Calu3 (cell line): ENCODE measurements at regions not wholly inside any gene's neighbourhood (a gene's known extent, or its start where the extent isn't known, plus 50 kb on each side); places are given as distances from the start of the nearest gene placed in this dataset.
"Not testable (repeated sequence)": the region's sequence is repeated elsewhere in the genome, so short reads cannot be mapped to it uniquely, and the experiment has no call there.

Source experiments
- BruUV-seq: library from RNA; stranded (reverse); fragments of 400-500 nt; replicated peaks from 2 replicates; lab custom pipeline; 2021; lab: Mats Ljungman, UMichigan
- CTCF ChIA-PET: fragments of 300-600 bp; sonication (Branson Sonifier 250); formaldehyde crosslinking; loops from one replicate; lab custom pipeline; 2022; ENCODE audit warnings: antibody characterized with exemption; lab: Charles Lee
- DNase-seq: peaks from one replicate; pipeline ENCODE4 v3.0.0; 2022
- H3K27ac Mint-ChIP-seq: one replicate; pipeline ENCODE4 v1.8.0; 2022; ENCODE audit warnings: mixed read lengths; ENCODE audit not compliant: unreplicated experiment
- H3K27me3 Mint-ChIP-seq: one replicate; pipeline ENCODE4 v1.8.0; 2022; ENCODE audit warnings: mixed read lengths; ENCODE audit not compliant: unreplicated experiment
- H3K36me3 Mint-ChIP-seq: one replicate; pipeline ENCODE4 v1.8.0; 2022; ENCODE audit warnings: mild to moderate bottlenecking, moderate library complexity, mixed read lengths; ENCODE audit not compliant: insufficient read depth, unreplicated experiment
- H3K4me1 Mint-ChIP-seq: one replicate; pipeline ENCODE4 v1.8.0; 2022; ENCODE audit warnings: mild to moderate bottlenecking, low read depth, mixed read lengths; ENCODE audit not compliant: unreplicated experiment
- H3K4me3 Mint-ChIP-seq: one replicate; pipeline ENCODE4 v1.8.0; 2022; ENCODE audit warnings: mild to moderate bottlenecking, low read depth, moderate library complexity, mixed read lengths; ENCODE audit not compliant: unreplicated experiment
- H3K9me3 Mint-ChIP-seq: one replicate; pipeline ENCODE4 v1.8.0; 2022; ENCODE audit warnings: low read depth, mixed read lengths; ENCODE audit not compliant: unreplicated experiment
- intact Hi-C: fragments of 100-400 bp; cut with micrococcal nuclease; formaldehyde crosslinking; loops from one replicate; pipeline ENCODE4 v1.10.0; 2022; ENCODE audit not compliant: unreplicated experiment
- TF ChIP-seq, protein P1 (sequence below): fragments of 200-600 bp; IDR thresholded peaks from one replicate; pipeline ENCODE4 v1.8.0; 2022; ENCODE audit warnings: antibody characterized with exemption; ENCODE audit not compliant: unreplicated experiment

DNA sequence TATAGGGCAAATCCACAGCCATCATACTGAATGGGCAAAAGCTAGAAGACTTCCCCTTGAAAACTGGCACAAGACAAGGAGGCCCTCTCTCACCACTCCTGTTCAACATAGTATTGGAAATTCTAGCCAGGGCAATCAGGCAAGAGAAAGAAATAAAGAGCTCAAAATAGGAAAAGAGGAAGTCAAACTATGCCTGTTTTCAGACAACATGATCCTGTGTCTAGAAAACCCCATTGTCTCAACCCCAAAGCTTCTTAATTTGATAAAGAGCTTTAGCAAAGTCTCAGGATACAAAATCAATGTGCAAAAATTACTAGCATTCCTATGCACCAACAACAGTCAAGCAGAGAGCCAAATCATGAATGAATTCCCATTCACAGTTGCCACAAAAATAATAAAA, 160.3 kb downstream of the CXXC4 start:
- no peak overlapping the region for H3K27ac Mint-ChIP-seq
- BruUV-seq: no TSS peak
- TF ChIP-seq, protein P1, sequence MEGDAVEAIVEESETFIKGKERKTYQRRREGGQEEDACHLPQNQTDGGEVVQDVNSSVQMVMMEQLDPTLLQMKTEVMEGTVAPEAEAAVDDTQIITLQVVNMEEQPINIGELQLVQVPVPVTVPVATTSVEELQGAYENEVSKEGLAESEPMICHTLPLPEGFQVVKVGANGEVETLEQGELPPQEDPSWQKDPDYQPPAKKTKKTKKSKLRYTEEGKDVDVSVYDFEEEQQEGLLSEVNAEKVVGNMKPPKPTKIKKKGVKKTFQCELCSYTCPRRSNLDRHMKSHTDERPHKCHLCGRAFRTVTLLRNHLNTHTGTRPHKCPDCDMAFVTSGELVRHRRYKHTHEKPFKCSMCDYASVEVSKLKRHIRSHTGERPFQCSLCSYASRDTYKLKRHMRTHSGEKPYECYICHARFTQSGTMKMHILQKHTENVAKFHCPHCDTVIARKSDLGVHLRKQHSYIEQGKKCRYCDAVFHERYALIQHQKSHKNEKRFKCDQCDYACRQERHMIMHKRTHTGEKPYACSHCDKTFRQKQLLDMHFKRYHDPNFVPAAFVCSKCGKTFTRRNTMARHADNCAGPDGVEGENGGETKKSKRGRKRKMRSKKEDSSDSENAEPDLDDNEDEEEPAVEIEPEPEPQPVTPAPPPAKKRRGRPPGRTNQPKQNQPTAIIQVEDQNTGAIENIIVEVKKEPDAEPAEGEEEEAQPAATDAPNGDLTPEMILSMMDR: no peak
- no peak overlapping the region for H3K4me3 Mint-ChIP-seq
- no peak for DNase-seq
- H3K9me3 Mint-ChIP-seq: no peaks in the 10 kb centered on the region
- no peaks in the 10 kb centered on the region for H3K4me1 Mint-ChIP-seq
- CTCF ChIA-PET: interaction anchor here (0.7 kb wide), 1 partner anchor 997 kb away, joined by 3 read pairs; no protein-coding TSS in a partner anchor
- no peaks in the 10 kb centered on the region for H3K36me3 Mint-ChIP-seq
- H3K27me3 Mint-ChIP-seq: no peaks in the 10 kb centered on the region
- intact Hi-C loops: no loop called here

DNA sequence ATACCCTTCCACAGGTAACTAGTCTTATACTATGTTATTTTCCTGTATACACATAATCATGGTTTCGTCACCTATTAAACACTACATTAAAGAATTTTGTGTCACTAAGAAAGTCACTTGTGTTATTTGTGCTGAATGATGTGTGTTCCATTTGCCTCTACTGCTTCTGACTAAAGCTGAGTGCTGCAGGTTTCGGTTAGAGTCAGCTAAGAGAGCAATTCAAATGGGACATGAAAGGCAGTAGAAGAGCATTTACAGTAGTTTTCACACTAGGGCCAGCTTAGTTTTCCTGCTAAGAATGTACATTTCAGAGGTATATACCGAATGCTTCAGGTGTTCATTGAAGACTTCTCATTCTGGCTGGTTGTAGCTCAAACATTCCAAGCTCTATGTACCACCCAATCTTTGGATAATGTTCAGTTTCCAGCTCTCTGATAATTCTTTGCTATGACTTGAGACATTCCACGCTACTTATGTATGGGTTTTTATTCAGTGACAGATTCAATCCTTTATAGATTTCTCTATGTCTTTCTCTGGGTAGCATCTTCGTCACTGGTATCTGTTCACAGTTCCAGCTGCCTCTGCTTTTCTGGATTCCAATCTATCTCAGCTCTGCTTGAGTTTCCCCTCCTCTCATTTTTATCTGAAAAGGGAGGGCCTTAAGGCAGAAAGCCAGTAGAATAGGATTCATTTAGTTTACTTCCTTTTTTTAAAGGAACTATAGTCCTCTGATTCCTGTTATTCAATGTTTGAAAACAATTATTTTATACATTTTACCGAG, 164.4 kb downstream of the CXXC4 start:
- Mint-ChIP-seq H3K27me3 (no peaks in the 10 kb centered on the region), H3K9me3 (no peaks in the 10 kb centered on the region), H3K36me3 (no peaks in the 10 kb centered on the region), H3K27ac (no peak overlapping the region), H3K4me1 (no peaks in the 10 kb centered on the region), H3K4me3 (no peak overlapping the region)
- BruUV-seq: no TSS peak
- no peak for DNase-seq
- TF ChIP-seq, protein P1: no peak
- CTCF ChIA-PET: no interaction called here
- intact Hi-C loops: no loop called here

DNA sequence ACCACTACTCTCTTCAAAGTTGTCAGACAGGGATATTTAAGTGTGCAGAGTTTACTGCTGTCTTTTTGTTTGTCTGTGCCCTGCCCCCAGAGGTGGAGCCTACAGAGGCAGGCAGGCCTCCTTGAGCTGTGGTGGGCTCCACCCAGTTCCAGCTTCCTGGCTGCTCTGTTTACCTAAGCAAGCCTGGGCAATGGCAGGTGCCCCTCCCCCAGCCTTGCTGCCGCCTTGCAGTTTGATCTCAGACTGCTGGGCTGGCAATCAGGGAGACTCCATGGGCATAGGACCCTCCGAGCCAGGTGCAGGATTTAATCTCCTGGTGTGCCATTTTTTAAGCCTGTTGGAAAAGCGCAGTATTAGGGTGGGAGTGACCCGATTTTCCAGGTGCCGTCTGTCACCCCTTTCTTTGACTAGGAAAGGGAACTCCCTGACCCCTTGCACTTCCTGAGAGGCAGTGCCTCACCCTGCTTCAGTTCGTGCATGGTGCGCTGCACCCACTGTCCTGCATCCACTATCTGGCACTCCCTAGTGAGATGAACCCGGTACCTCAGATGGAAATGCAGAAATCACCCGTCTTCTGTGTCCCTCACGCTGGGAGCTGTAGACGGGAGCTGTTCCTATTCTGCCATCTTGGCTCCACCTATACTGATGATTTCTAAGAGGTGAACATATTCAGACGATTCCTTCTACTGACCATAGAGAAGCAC, 167.6 kb downstream of the CXXC4 start:
- CTCF ChIA-PET, H3K4me3 Mint-ChIP-seq, H3K4me1 Mint-ChIP-seq: not testable (repeated sequence)

DNA sequence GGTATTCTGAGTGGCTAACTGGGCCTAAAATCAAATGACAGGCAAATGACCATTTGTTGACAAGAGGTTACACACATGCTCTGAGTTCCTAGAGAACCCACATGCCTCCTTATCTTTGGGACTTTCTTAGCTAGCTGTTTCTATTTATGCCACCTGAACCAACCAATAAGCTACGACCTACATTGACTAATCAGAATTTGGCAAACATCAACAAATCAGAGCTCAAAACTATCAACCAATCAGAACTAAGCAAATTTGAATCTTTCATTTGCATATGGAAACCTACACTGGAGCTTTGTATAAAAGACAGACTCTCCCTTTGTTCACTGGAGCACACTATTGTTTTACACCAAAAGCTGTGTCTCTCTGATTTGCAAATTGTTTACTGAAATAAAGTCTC, 192.0 kb downstream of the CXXC4 start:
- Mint-ChIP-seq H3K4me1 (no peaks in the 10 kb centered on the region), H3K27me3 (no peaks in the 10 kb centered on the region), H3K27ac (no peak overlapping the region), H3K4me3 (no peak overlapping the region), H3K36me3 (no peaks in the 10 kb centered on the region), H3K9me3 (no peaks in the 10 kb centered on the region)
- intact Hi-C loops: no loop called here
- BruUV-seq: no TSS peak
- CTCF ChIA-PET: no interaction called here
- DNase-seq: no peak
- TF ChIP-seq, protein P1: no peak

More for the DNA sequence above, 167.6 kb downstream of the CXXC4 start:
- H3K27me3 Mint-ChIP-seq, BruUV-seq, DNase-seq, intact Hi-C loops, H3K36me3 Mint-ChIP-seq, H3K27ac Mint-ChIP-seq, H3K9me3 Mint-ChIP-seq: not testable (repeated sequence)
